Hepatocyte (in vitro differentiated cells): ENCODE measurements at regions not wholly inside any gene's neighbourhood (a gene's known extent, or its start where the extent isn't known, plus 50 kb on each side); places are given as distances from the start of the nearest gene placed in this dataset.

Source experiments
- EZH2 ChIP-seq: fragments of 200-600 bp; sonication (generic); IDR thresholded peaks from 2 replicates; pipeline ENCODE4 v1.6.1; 2016; ENCODE audit warnings: antibody characterized with exemption, mild to moderate bottlenecking, borderline replicate concordance
- EZH2phosphoT487 ChIP-seq: fragments of 200-600 bp; sonication (generic); IDR thresholded peaks from one replicate; pipeline ENCODE4 v1.6.1; 2018; ENCODE audit warnings: antibody characterized with exemption, mild to moderate bottlenecking, low read depth, moderate library complexity; ENCODE audit not compliant: unreplicated experiment, severe bottlenecking
- TF ChIP-seq, protein P1 (sequence below): fragments of 200-600 bp; sonication (generic); IDR thresholded peaks from 2 replicates; pipeline ENCODE4 v1.5.1; 2016; ENCODE audit warnings: antibody characterized with exemption, mild to moderate bottlenecking; ENCODE audit not compliant: poor library complexity

DNA sequence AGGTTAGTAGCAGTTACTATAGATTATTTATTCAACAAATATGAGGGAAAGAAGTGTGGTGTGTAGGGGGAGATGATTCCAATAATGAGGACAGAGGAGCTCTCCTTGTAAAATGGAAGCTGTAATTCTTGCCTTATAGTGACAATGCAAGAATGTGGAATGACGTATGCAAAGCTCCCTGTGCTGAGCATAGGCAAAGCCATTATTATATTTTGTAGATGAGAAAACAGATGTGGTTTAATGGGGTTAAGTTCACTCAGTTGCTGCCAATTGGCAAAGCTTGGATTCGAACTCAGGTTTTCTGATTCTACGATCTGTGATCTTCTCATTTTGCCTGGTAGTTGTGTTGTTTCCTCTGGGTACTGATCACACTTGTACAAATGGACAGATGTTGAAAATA lies 153.3 kb downstream of the LSMEM1 start:
- no peak for TF ChIP-seq EZH2
- TF ChIP-seq, protein P1, sequence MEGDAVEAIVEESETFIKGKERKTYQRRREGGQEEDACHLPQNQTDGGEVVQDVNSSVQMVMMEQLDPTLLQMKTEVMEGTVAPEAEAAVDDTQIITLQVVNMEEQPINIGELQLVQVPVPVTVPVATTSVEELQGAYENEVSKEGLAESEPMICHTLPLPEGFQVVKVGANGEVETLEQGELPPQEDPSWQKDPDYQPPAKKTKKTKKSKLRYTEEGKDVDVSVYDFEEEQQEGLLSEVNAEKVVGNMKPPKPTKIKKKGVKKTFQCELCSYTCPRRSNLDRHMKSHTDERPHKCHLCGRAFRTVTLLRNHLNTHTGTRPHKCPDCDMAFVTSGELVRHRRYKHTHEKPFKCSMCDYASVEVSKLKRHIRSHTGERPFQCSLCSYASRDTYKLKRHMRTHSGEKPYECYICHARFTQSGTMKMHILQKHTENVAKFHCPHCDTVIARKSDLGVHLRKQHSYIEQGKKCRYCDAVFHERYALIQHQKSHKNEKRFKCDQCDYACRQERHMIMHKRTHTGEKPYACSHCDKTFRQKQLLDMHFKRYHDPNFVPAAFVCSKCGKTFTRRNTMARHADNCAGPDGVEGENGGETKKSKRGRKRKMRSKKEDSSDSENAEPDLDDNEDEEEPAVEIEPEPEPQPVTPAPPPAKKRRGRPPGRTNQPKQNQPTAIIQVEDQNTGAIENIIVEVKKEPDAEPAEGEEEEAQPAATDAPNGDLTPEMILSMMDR: no peak
- TF ChIP-seq EZH2phosphoT487: no peak
